ENCODE measurements at regions not wholly inside any gene's neighbourhood (a gene's known extent, or its start where the extent isn't known, plus 50 kb on each side); places are given as distances from the start of the nearest gene placed in this dataset.
"Not testable (repeated sequence)": the region's sequence is repeated elsewhere in the genome, so short reads cannot be mapped to it uniquely, and the experiment has no call there.

GRCh38 chr5:110846398-110847001 lies 107.7 kb downstream of the SLC25A46 start:
- ATAC-seq (ENCODE audit: low read depth in 2 of 2) = no peak
- no peak overlapping the region for H3K4me3 Mint-ChIP-seq
- DNase-seq = no peak
- no peaks in the 10 kb centered on the region for H3K36me3 Mint-ChIP-seq
- H3K27ac Mint-ChIP-seq = no peak overlapping the region
- peaks cover 4 to 29% (median 10%) of the 10 kb centered on the region in 7 donors for H3K9me3 Mint-ChIP-seq
- no peaks in the 10 kb centered on the region for H3K4me1 Mint-ChIP-seq
- no peaks in the 10 kb centered on the region for H3K27me3 Mint-ChIP-seq

- H3K9me3 Mint-ChIP-seq = peaks cover 4 to 32% (median 8%) of the 10 kb centered on the region in 7 donors
- no peaks in the 10 kb centered on the region for H3K27me3 Mint-ChIP-seq
- H3K4me1 Mint-ChIP-seq = no peaks in the 10 kb centered on the region
- no peak overlapping the region for H3K27ac Mint-ChIP-seq
- no peaks in the 10 kb centered on the region for H3K36me3 Mint-ChIP-seq
- DNase-seq (no peak), ATAC-seq (ENCODE audit: low read depth in 2 of 2) (no peak)
- peak overlapping the region in 1 of 8 donors; percentile 42 for H3K4me3 Mint-ChIP-seq
Observed at GRCh38 chr5:110851357-110851756, 112.5 kb downstream of the SLC25A46 start.

DNA sequence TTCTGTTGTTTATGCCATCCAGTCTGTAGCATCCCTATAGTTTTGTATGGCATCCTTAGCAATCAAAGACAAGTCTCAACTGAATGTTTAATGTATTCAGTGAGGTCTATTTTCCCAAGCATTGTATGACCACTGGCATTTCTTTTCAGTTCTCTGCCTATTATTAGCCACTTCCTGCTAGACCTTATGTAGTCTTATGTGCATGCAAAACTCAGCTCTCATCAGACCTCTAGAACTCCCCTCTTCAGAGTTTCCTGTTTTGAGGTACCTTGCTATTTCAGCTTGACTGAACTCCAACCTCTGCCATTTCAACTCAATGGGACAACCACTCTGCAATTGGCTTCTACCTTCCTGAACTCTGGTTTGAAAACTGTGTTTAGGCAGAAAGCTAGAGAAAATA lies 113.2 kb downstream of the SLC25A46 start:
- H3K27ac Mint-ChIP-seq = no peak overlapping the region

GRCh38 chr5:110852541-110852940 lies 113.7 kb downstream of the SLC25A46 start:
- Mint-ChIP-seq H3K27me3 (no peaks in the 10 kb centered on the region), H3K36me3 (no peaks in the 10 kb centered on the region), H3K4me1 (no peaks in the 10 kb centered on the region), H3K4me3 (no peak overlapping the region), H3K27ac (no peak overlapping the region), H3K9me3 (peaks cover 4 to 32% (median 8%) of the 10 kb centered on the region in 7 donors)
- DNase-seq = no peak
- no peak for ATAC-seq (ENCODE audit: low read depth in 2 of 2)

More for the DNA sequence above, 113.2 kb downstream of the SLC25A46 start:
- Mint-ChIP-seq H3K4me3 (no peak overlapping the region), H3K27me3 (no peaks in the 10 kb centered on the region), H3K4me1 (no peaks in the 10 kb centered on the region), H3K9me3 (peaks cover 4 to 32% (median 8%) of the 10 kb centered on the region in 7 donors), H3K36me3 (no peaks in the 10 kb centered on the region)
- DNase-seq (no peak), ATAC-seq (ENCODE audit: low read depth in 2 of 2) (no peak)

DNA sequence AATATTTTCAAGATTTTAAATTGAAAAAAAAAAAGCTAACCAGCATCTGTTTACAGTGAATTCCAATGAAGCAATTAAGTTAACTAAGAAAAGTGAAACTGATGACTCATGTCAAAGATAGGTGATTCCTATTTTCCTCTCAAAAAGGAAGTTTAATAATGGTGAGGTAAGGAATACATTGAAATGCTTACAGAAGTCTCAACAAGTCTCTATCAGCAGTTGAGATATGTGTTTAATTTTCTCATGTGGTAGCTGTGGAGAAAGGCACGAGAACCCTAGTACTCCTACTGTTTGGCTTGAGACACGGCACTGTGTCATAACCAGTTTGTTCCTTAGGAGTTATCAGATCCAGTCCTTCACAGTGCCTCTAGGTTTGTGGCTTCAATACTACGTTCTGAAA lies 114.5 kb downstream of the SLC25A46 start:
- no peaks in the 10 kb centered on the region for H3K36me3 Mint-ChIP-seq
- H3K27ac Mint-ChIP-seq = no peak overlapping the region
- DNase-seq = no peak
- H3K4me3 Mint-ChIP-seq = no peak overlapping the region
- no peaks in the 10 kb centered on the region for H3K4me1 Mint-ChIP-seq
- H3K9me3 Mint-ChIP-seq = peaks cover 3 to 28% (median 8%) of the 10 kb centered on the region in 7 donors
- no peak for ATAC-seq (ENCODE audit: low read depth in 2 of 2)
- no peaks in the 10 kb centered on the region for H3K27me3 Mint-ChIP-seq

GRCh38 chr5:110854200-110854599 lies 115.4 kb downstream of the SLC25A46 start:
- Mint-ChIP-seq H3K9me3 (peaks cover under 1 to 19% (median 8%) of the 10 kb centered on the region in 7 donors), H3K27me3 (no peaks in the 10 kb centered on the region), H3K27ac (no peak overlapping the region), H3K4me3 (no peak overlapping the region), H3K4me1 (no peaks in the 10 kb centered on the region), H3K36me3 (no peaks in the 10 kb centered on the region)
- ATAC-seq (ENCODE audit: low read depth in 2 of 2) (no peak), DNase-seq (no peak)

DNA sequence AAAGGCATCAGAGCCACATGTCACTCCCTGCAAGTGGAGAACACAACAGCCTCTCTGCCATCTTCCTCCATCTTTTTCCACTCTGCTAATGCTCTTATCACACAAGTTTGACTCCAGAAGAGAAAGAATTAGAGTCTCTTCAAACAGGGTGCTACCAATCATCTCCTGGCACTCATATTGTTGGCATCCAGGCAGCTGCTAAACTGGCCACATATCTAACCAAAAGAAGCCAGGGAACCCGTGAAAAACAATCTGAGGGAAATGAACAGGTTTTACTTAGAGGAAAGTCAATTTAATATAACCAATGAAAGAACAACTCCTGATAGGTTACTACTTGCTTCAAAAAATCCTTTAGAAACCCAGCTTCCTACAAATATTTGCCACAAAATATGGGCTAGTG lies 117.2 kb downstream of the SLC25A46 start:
- Mint-ChIP-seq H3K27me3 (no peaks in the 10 kb centered on the region), H3K4me3 (no peak overlapping the region), H3K36me3 (no peaks in the 10 kb centered on the region), H3K4me1 (no peaks in the 10 kb centered on the region), H3K9me3 (peaks cover 0 to 13% (median 2%) of the 10 kb centered on the region in 7 donors), H3K27ac (no peak overlapping the region)
- no peak for ATAC-seq (ENCODE audit: low read depth in 2 of 2)
- DNase-seq = no peak

- ATAC-seq (ENCODE audit: low read depth in 2 of 2) (no peak), DNase-seq (no peak)
- Mint-ChIP-seq H3K27ac (no peak overlapping the region), H3K9me3 (peaks cover 0 to 2% (median 0%) of the 10 kb centered on the region in 7 donors), H3K36me3 (no peaks in the 10 kb centered on the region), H3K27me3 (no peaks in the 10 kb centered on the region), H3K4me3 (no peak overlapping the region), H3K4me1 (no peaks in the 10 kb centered on the region)
Observed at GRCh38 chr5:110865400-110866094, 126.7 kb downstream of the SLC25A46 start.

DNA sequence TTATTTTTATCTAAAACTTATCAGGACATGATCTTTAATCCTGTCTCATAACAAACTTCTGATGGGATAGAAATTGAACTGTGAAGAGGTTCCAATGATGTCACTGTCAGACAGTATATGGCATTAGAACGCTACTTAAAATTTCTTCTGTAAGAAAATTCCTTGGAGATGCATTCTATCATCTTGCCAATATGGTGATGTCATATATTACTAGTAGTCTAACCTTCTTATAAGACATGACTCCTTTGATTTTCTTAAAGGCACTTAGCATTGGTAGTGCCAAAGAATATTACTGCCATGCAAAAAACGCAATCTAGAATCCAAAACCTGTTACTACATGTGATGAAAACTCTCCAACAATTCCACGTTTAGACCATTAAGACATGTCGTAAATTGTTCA lies 131.1 kb downstream of the SLC25A46 start:
- no peak overlapping the region for H3K27ac Mint-ChIP-seq
- H3K36me3 Mint-ChIP-seq = no peaks in the 10 kb centered on the region
- H3K27me3 Mint-ChIP-seq = no peaks in the 10 kb centered on the region
- peaks cover 0 to 2% (median 0%) of the 10 kb centered on the region in 7 donors for H3K9me3 Mint-ChIP-seq
- no peak overlapping the region for H3K4me3 Mint-ChIP-seq
- H3K4me1 Mint-ChIP-seq = no peaks in the 10 kb centered on the region
- no peak for ATAC-seq (ENCODE audit: low read depth in 2 of 2)
- no peak for DNase-seq

DNA sequence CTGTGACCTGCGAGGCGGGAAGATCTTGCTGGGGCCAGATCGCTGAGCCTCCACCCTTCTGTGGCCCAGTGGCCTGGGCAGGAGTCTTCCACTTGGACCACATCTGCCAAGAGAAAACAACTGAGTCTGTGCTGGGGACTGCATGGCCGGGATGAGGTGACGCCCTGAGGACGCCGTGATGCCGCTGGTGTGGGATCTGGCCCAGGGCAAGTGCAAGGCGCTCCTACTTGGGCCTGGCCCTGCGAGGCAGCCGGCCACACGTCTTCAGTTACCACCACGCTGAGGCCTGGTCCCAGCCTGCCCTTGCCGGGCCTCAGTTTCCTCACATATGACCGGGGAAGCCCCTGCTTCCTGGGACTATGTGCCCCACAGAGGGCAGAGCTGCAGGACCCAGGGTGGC lies 133.4 kb downstream of the SLC25A46 start:
- Mint-ChIP-seq H3K27ac (no peak overlapping the region), H3K36me3 (no peaks in the 10 kb centered on the region), H3K27me3 (no peaks in the 10 kb centered on the region), H3K9me3 (peaks cover 0 to 3% (median 0%) of the 10 kb centered on the region in 7 donors), H3K4me1 (no peaks in the 10 kb centered on the region), H3K4me3 (no peak overlapping the region)
- DNase-seq = no peak
- no peak for ATAC-seq (ENCODE audit: low read depth in 2 of 2)

- H3K9me3 Mint-ChIP-seq = peaks cover 0 to 3% (median under 1%) of the 10 kb centered on the region in 7 donors
- no peak overlapping the region for H3K27ac Mint-ChIP-seq
- ATAC-seq (ENCODE audit: low read depth in 2 of 2) (no peak), DNase-seq (no peak)
- H3K4me3 Mint-ChIP-seq = no peak overlapping the region
- no peaks in the 10 kb centered on the region for H3K27me3 Mint-ChIP-seq
- H3K36me3 Mint-ChIP-seq = no peaks in the 10 kb centered on the region
- H3K4me1 Mint-ChIP-seq = no peaks in the 10 kb centered on the region
Observed at GRCh38 chr5:110872963-110873362, 134.2 kb downstream of the SLC25A46 start.

DNA sequence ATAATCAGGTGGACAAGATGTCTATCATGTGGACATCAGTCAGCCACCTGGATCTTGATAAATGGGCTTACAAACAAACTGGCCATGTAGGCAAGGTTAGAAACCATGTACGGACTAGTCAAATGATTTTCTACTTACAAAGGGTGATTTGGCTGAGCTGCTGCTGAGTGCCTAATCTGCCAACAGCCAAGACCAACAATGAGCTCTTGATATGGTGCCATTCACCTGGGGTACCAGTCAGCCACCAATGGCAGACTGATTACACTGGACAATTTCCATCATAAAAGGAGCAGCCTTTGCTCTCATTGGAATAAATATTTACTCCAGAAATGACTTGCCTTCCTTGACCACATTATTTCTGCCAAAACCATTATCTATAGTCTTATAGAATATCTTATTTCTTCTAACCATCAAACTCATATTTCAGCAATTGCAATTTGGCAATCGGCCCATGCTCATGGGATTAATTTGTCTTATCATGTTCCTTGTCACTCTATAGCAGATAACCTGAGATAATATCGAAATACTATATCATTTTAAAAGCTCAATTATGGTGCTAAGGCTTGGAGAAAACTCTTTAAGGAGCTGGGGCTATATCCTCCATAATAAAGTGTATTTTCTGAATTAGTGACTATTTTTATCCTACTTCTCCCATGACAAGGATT lies 135.1 kb downstream of the SLC25A46 start:
- H3K27me3 Mint-ChIP-seq = no peaks in the 10 kb centered on the region
- no peaks in the 10 kb centered on the region for H3K36me3 Mint-ChIP-seq
- H3K9me3 Mint-ChIP-seq = peaks cover 0 to 4% (median 2%) of the 10 kb centered on the region in 7 donors
- no peak for ATAC-seq (ENCODE audit: low read depth in 2 of 2)
- no peak overlapping the region for H3K27ac Mint-ChIP-seq
- H3K4me1 Mint-ChIP-seq = no peaks in the 10 kb centered on the region
- no peak overlapping the region for H3K4me3 Mint-ChIP-seq
- DNase-seq = no peak

DNA sequence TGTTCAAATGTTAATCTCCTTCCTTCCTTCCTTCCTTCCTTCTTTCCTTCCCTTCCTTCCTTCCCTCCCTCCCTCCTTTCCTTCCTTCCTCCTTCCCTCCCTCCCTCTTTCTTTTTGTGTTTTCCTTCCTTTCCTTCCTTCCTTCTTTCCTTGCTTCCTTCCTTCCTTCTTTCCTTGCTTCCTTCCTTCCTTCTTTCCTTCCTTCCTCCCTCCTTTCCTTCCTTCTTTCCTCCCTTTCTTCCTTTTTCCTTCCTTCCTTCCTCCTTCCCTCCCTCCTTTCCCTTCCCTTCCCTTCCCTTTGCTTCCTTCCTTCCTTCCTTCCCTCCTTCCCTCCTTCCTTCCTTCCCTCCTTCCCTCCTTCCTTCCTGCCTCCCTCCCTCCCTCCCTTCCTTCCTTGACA lies 136.3 kb downstream of the SLC25A46 start:
- not testable (repeated sequence) for ATAC-seq (ENCODE audit: low read depth in 2 of 2); H3K27ac Mint-ChIP-seq; H3K36me3 Mint-ChIP-seq; H3K27me3 Mint-ChIP-seq; DNase-seq; H3K4me1 Mint-ChIP-seq; H3K9me3 Mint-ChIP-seq
- peak overlapping the region in 1 of 8 donors; percentile 25 for H3K4me3 Mint-ChIP-seq

DNA sequence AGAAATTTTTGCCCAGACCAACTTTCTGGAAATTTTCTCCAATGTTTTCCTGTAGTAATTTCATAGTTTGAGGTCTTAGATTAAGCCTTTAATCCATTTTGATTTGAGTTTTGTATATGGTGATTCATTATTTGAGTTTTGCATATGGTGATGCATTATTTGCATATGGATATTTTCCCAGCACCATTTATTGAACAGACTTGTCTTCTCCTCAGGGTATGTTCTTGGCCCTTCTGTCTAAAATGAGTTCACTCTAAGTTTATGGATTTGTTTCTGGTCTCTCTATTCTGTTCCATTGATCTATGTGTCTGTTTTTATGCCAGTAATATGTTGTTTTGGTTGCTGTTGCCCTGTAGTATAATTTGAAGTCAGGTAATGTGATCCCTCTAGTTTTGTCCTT lies 139.3 kb downstream of the SLC25A46 start:
- H3K4me3 Mint-ChIP-seq = no peak overlapping the region
- H3K9me3 Mint-ChIP-seq = peaks cover 0 to 6% (median 4%) of the 10 kb centered on the region in 7 donors
- DNase-seq (no peak), ATAC-seq (ENCODE audit: low read depth in 2 of 2) (no peak)
- H3K27ac Mint-ChIP-seq = no peak overlapping the region
- H3K36me3 Mint-ChIP-seq = no peaks in the 10 kb centered on the region
- H3K4me1 Mint-ChIP-seq = no peaks in the 10 kb centered on the region
- H3K27me3 Mint-ChIP-seq = no peaks in the 10 kb centered on the region

Measured in naive B cell (primary cell).